ENCODE measurements at regions not wholly inside any gene's neighbourhood (a gene's known extent, or its start where the extent isn't known, plus 50 kb on each side); places are given as distances from the start of the nearest gene placed in this dataset.

DNA sequence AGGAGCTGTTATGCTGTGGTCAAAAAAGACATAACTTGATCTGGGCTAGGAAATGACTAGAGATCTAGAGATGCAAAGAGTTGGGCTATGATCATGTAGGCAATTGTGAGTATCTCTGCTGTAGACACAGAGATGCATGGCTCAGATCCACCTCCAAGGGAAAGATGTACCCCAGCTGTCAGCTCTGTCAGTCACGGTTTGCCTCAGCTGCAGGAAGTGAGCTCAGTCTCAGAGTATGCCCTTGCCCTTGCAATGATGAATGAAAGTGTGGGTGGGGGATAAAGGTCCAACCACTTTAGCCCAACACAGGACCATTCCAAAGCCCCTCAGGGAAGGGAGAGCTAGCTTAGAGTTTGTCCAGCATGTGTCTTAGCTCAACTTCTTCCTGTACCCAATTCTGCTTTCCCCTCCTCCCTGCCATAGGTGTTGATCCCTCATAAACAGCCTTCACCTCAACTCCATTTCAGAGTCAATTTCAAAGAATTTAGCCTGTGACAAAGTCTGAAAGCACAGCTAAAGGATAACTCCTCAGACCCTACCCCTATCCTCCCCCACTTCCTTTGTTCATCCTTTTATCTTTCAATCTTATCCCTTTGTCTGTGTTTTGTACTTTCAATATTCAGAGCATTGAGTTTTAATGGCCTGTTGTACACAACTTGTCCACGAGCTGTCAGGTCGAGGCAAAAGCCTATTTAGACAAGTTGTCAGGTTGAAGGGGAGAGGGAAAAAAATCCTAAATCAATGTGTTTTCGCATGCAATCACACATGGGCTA is 90.6 kb downstream of the MID1IP1 start:
- ChIA-PET CTCF (interaction anchor here (1.1 kb wide), 1 partner anchor 15 kb away, joined by 3 read pairs; no protein-coding TSS in a partner anchor), POLR2A (no interaction called here)
- Histone ChIP-seq H3F3A (replicated peaks; ENCODE audit: insufficient read depth) (no peaks in the 10 kb centered on the region), H3K9me3 (no peaks in the 10 kb centered on the region), H3K27ac (ENCODE audit: low read depth in 2 of 2, low read length in 1 of 2) (no peak overlapping the region), H4K20me1 (ENCODE audit: insufficient read depth) (no peaks in the 10 kb centered on the region), H2AFZ (ENCODE audit: low read depth) (no peak overlapping the region), H3K4me3 (ENCODE audit: low read depth in 2 of 2, low read length in 1 of 2) (no peak overlapping the region), H3K27me3 (ENCODE audit: insufficient read depth) (no peaks in the 10 kb centered on the region; the same call in 1 of the 2 replicates), H3K9me2 (no peaks in the 10 kb centered on the region), H3K4me1 (ENCODE audit: control insufficient read depth in 1 of 2, insufficient read depth in 2 of 2, low read depth in 1 of 2, low read length in 1 of 2) (no peaks in the 10 kb centered on the region; a peak in 1 of 4 replicates), H3K4me2 (no peak overlapping the region), H3K9ac (no peak overlapping the region), H3K36me3 (replicated peaks in 1 of 2; ENCODE audit: control insufficient read depth in 1 of 2, insufficient read depth in 2 of 2, low read length in 1 of 2) (no peaks in the 10 kb centered on the region), H3K79me2 (ENCODE audit: insufficient read depth) (no peaks in the 10 kb centered on the region)
- TF ChIP-seq FOSL2 (IDR thresholded peaks at IDR 0.05; ENCODE audit: borderline replicate concordance, low read depth) (no peak), CHD2 (IDR thresholded peaks at IDR 0.05; ENCODE audit: low read length, partially characterized antibody) (no peak), NRF1 (IDR thresholded peaks at IDR 0.05; ENCODE audit: low read depth, low read length) (no peak), GATA2 (CRISPR knock-in tag; IDR thresholded peaks at IDR 0.05) (no peak), RXRA (IDR thresholded peaks at IDR 0.05; ENCODE audit: borderline replicate concordance, low read depth) (no peak), MXI1 (IDR thresholded peaks at IDR 0.05; ENCODE audit: low read depth, low read length) (no peak), RCOR1 (IDR thresholded peaks at IDR 0.05; ENCODE audit: low read length) (no peak), JUND (IDR thresholded peaks at IDR 0.05) (no peak), YY1 (IDR thresholded peaks at IDR 0.05; ENCODE audit: low read depth) (no peak), RFX5 (IDR thresholded peaks at IDR 0.05; ENCODE audit: low read length) (no peak), SIN3A (IDR thresholded peaks at IDR 0.05; ENCODE audit: borderline replicate concordance, low read depth, low read length) (no peak), REST (IDR thresholded peaks at IDR 0.05; ENCODE audit: low read depth, low read length) (no peak), EZH2phosphoT487 (IDR thresholded peaks at IDR 0.05; ENCODE audit: borderline replicate concordance, low read depth) (no peak), RAD21 (IDR thresholded peaks at IDR 0.05; ENCODE audit: low read length) (no peak), FOXM1 (IDR thresholded peaks at IDR 0.05; ENCODE audit: low read depth) (no peak), GABPA (IDR thresholded peaks at IDR 0.05; ENCODE audit: low read depth) (no peak), USF2 (IDR thresholded peaks at IDR 0.05; ENCODE audit: borderline replicate concordance, low read depth, low read length) (no peak)
- TF ChIP-seq, protein P1, sequence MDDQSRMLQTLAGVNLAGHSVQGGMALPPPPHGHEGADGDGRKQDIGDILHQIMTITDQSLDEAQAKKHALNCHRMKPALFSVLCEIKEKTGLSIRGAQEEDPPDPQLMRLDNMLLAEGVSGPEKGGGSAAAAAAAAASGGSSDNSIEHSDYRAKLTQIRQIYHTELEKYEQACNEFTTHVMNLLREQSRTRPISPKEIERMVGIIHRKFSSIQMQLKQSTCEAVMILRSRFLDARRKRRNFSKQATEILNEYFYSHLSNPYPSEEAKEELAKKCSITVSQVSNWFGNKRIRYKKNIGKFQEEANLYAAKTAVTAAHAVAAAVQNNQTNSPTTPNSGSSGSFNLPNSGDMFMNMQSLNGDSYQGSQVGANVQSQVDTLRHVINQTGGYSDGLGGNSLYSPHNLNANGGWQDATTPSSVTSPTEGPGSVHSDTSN (IDR thresholded peaks at IDR 0.05) = no peak
- TF ChIP-seq, protein P2, sequence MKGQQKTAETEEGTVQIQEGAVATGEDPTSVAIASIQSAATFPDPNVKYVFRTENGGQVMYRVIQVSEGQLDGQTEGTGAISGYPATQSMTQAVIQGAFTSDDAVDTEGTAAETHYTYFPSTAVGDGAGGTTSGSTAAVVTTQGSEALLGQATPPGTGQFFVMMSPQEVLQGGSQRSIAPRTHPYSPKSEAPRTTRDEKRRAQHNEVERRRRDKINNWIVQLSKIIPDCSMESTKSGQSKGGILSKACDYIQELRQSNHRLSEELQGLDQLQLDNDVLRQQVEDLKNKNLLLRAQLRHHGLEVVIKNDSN (IDR thresholded peaks at IDR 0.05; ENCODE audit: borderline replicate concordance, low read depth) = no peak
- TF ChIP-seq, protein P3, sequence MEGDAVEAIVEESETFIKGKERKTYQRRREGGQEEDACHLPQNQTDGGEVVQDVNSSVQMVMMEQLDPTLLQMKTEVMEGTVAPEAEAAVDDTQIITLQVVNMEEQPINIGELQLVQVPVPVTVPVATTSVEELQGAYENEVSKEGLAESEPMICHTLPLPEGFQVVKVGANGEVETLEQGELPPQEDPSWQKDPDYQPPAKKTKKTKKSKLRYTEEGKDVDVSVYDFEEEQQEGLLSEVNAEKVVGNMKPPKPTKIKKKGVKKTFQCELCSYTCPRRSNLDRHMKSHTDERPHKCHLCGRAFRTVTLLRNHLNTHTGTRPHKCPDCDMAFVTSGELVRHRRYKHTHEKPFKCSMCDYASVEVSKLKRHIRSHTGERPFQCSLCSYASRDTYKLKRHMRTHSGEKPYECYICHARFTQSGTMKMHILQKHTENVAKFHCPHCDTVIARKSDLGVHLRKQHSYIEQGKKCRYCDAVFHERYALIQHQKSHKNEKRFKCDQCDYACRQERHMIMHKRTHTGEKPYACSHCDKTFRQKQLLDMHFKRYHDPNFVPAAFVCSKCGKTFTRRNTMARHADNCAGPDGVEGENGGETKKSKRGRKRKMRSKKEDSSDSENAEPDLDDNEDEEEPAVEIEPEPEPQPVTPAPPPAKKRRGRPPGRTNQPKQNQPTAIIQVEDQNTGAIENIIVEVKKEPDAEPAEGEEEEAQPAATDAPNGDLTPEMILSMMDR (IDR thresholded peaks at IDR 0.05) = no peak
- 24% methylated on average over 4 of the region's 4 CpGs for WGBS (ENCODE audit: low lambda C conversion rate)
- DNase-seq = no peak
